SK-N-SH treated with all-trans-retinoic acid at 6 μM for 48 hours (cell line): ENCODE measurements at regions not wholly inside any gene's neighbourhood (a gene's known extent, or its start where the extent isn't known, plus 50 kb on each side); places are given as distances from the start of the nearest gene placed in this dataset.

Source experiments
- TCF4 ChIP-seq: fragments of 250-450 bp; sonication (Bioruptor Pico); IDR thresholded peaks from 2 replicates; pipeline ENCODE4 v1.8.0; 2021; ENCODE audit warnings: mild to moderate bottlenecking, moderate library complexity, borderline replicate concordance
- ZNF565 ChIP-seq: fragments of 450-650 bp; formaldehyde crosslinking; conservative IDR thresholded peaks from 2 replicates; pipeline ENCODE4 v1.5.0; 2020; ENCODE audit warnings: low read depth, mild to moderate bottlenecking, moderate library complexity

DNA sequence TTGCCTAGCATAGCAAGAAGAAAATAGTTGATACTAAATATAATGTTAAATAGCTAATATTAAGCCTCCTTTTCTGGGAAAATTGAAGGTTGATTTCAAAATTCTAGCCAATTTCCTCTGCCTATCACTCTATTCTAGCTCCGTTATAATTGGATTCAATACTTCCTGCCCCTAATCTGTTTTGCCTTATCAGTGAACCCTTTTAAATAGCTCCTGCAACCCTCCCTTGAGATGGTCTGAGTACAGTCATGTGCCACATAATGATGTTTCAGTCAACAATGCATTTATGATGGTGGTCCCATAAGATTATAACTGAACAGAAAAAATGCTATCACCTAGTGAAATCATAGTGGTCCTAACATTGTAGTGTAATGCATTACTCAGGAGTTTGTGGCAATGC, 79.7 kb upstream of the PBX1 start:
- TF ChIP-seq TCF4 (CRISPR knock-in tag) (no peak), ZNF565 (CRISPR knock-in tag) (no peak)
